ENCODE measurements at regions not wholly inside any gene's neighbourhood (a gene's known extent, or its start where the extent isn't known, plus 50 kb on each side); places are given as distances from the start of the nearest gene placed in this dataset.

DNA sequence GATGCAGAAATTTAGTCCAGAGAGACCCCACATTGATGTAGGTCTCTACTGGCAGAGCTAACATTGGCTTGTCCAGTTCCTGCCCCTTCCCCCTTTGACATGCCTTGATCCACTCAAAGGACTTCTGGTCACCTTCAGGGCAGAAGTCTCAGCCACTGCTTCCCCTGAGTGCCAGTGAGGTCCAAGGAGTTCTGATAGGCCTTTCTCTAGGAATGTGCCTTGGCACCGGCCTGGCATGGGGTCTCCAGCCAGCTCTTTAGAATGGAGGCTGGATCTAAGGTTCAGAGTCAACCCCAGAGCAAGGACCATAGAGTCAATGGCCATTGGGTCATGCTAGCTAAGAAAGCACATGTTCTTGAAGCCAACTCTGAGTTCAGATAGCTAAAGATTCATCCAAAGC lies 88.6 kb upstream of the PJA1 start:
- TF ChIP-seq CTCF (IDR thresholded peaks at IDR 0.05), result no peak
- no peak for TF ChIP-seq EP300 (IDR thresholded peaks at IDR 0.05)
- no peak for TF ChIP-seq POLR2A (IDR thresholded peaks at IDR 0.05; ENCODE audit: low read depth)

Measured in esophagus muscularis mucosa (tissue), 4 donors.